ENCODE measurements at regions not wholly inside any gene's neighbourhood (a gene's known extent, or its start where the extent isn't known, plus 50 kb on each side); places are given as distances from the start of the nearest gene placed in this dataset.

- ATAC-seq (ENCODE audit: poor library complexity) (no peak), DNase-seq (no peak)
- Mint-ChIP-seq H3K27me3 (no peaks in the 10 kb centered on the region), H3K36me3 (ENCODE audit: low read depth) (no peaks in the 10 kb centered on the region), H3K4me3 (no peak overlapping the region), H3K27ac (no peak overlapping the region), H3K9me3 (peaks cover 5% of the 10 kb centered on the region), H3K4me1 (ENCODE audit: low read depth) (no peaks in the 10 kb centered on the region)
- no peak overlapping the region for H3K4me3 ChIP-seq (ENCODE audit: low read length)
- POLR2A ChIA-PET = no interaction called here
- no peaks in the 10 kb centered on the region for H3K36me3 ChIP-seq (ENCODE audit: insufficient read depth, low read length)
- no peaks in the 10 kb centered on the region for H3K9me3 ChIP-seq (ENCODE audit: control insufficient read depth in 1 of 2, insufficient read depth in 1 of 2, low read length in 2 of 2)
- H3K4me1 ChIP-seq (ENCODE audit: insufficient read depth, low read length) = no peaks in the 10 kb centered on the region
- CTCF ChIA-PET = no interaction called here
- intact Hi-C loops (cut with DNase I, micrococcal nuclease) = no loop called here
- no peak overlapping the region for H3K27ac ChIP-seq (ENCODE audit: low read depth in 1 of 2, low read length in 2 of 2)
- TF ChIP-seq CTCF (IDR thresholded peaks at IDR 0.05) = no peak
- H3K27me3 ChIP-seq (ENCODE audit: control insufficient read depth in 1 of 2, insufficient read depth in 2 of 2, low read length in 2 of 2) = no peaks in the 10 kb centered on the region
Measured at GRCh38 chr6:51349857-51350256, 531.2 kb downstream of the TFAP2B start.

- no peak overlapping the region for H3K27ac ChIP-seq (ENCODE audit: low read depth in 1 of 2, low read length in 2 of 2)
- H3K4me3 Mint-ChIP-seq = no peak overlapping the region
- H3K4me1 Mint-ChIP-seq (ENCODE audit: low read depth) = no peaks in the 10 kb centered on the region
- ChIA-PET CTCF (no interaction called here), POLR2A (no interaction called here)
- H3K9me3 ChIP-seq (ENCODE audit: control insufficient read depth in 1 of 2, insufficient read depth in 1 of 2, low read length in 2 of 2) = no peaks in the 10 kb centered on the region
- no peaks in the 10 kb centered on the region for H3K36me3 Mint-ChIP-seq (ENCODE audit: low read depth)
- H3K9me3 Mint-ChIP-seq = peaks cover 5% of the 10 kb centered on the region
- no peaks in the 10 kb centered on the region for H3K27me3 ChIP-seq (ENCODE audit: control insufficient read depth in 1 of 2, insufficient read depth in 2 of 2, low read length in 2 of 2)
- no peaks in the 10 kb centered on the region for H3K36me3 ChIP-seq (ENCODE audit: insufficient read depth, low read length)
- no peak overlapping the region for H3K4me3 ChIP-seq (ENCODE audit: low read length)
- ATAC-seq (ENCODE audit: poor library complexity) (no peak), DNase-seq (no peak)
- no peaks in the 10 kb centered on the region for H3K4me1 ChIP-seq (ENCODE audit: insufficient read depth, low read length)
- no peak overlapping the region for H3K27ac Mint-ChIP-seq
- H3K27me3 Mint-ChIP-seq = no peaks in the 10 kb centered on the region
- TF ChIP-seq CTCF (IDR thresholded peaks at IDR 0.05) = no peak
- intact Hi-C loops (cut with DNase I, micrococcal nuclease) = no loop called here
Measured at GRCh38 chr6:51350308-51350904, 531.7 kb downstream of the TFAP2B start.

DNA sequence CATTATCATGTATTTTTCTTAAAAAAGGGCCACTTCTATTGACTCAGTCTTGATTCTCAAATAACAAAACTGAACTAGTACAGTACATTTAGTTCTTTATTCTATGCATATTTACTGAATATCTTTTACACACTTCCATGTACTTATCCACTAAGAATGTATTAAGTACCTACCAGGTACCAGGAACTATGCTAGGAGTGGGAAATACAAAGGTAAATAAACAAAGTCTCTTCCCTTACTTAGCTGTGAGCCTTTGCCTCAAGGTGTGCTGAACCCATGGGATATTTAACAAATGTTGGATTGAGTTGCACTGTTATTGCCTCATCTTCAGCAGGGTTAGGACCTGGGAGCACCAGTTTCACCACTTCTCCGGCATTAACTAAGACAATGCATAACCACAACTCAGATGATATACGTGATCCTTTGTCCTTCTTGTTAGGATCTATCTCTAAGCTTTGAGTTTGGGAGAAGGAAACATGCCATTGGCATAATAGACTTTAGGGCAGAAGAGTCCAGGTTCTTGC, 533.9 kb downstream of the TFAP2B start:
- Histone ChIP-seq H3K9me3 (ENCODE audit: control insufficient read depth in 1 of 2, insufficient read depth in 1 of 2, low read length in 2 of 2) (no peaks in the 10 kb centered on the region), H3K4me3 (ENCODE audit: low read length) (no peak overlapping the region), H3K27me3 (ENCODE audit: control insufficient read depth in 1 of 2, insufficient read depth in 2 of 2, low read length in 2 of 2) (no peaks in the 10 kb centered on the region), H3K4me1 (ENCODE audit: insufficient read depth, low read length) (no peaks in the 10 kb centered on the region), H3K27ac (ENCODE audit: low read depth in 1 of 2, low read length in 2 of 2) (no peak overlapping the region), H3K36me3 (ENCODE audit: insufficient read depth, low read length) (no peaks in the 10 kb centered on the region)
- Mint-ChIP-seq H3K4me3 (no peak overlapping the region), H3K27ac (no peak overlapping the region), H3K36me3 (ENCODE audit: low read depth) (no peaks in the 10 kb centered on the region), H3K27me3 (no peaks in the 10 kb centered on the region), H3K9me3 (no peaks in the 10 kb centered on the region), H3K4me1 (ENCODE audit: low read depth) (no peaks in the 10 kb centered on the region)
- POLR2A ChIA-PET = no interaction called here
- CTCF ChIA-PET = no interaction called here
- intact Hi-C loops (cut with DNase I, micrococcal nuclease) = no loop called here
- DNase-seq (no peak), ATAC-seq (ENCODE audit: poor library complexity) (no peak)
- no peak for TF ChIP-seq CTCF (IDR thresholded peaks at IDR 0.05)

Data from CD4-positive, alpha-beta T cell (primary cell).